H1 (cell line): ENCODE measurements at regions not wholly inside any gene's neighbourhood (a gene's known extent, or its start where the extent isn't known, plus 50 kb on each side); places are given as distances from the start of the nearest gene placed in this dataset.

Source experiments
- CTCF ChIA-PET: fragments of 300-600 bp; sonication (Branson Sonifier 250); formaldehyde crosslinking; loops from one replicate; lab custom pipeline; 2021; ENCODE audit not compliant: partially characterized antibody; lab: Charles Lee
- POLR2A ChIA-PET: fragments of 300-600 bp; sonication (Branson Sonifier 250); formaldehyde crosslinking; loops from one replicate; lab custom pipeline; 2021; ENCODE audit warnings: inconsistent platforms; ENCODE audit not compliant: partially characterized antibody; lab: Charles Lee
- DNase-seq, 2 experiments: peaks; one replicate each; pipeline versions ENCODE4 v3.0.0 to v3.0.0-alpha.2; 2010 to 2022; ENCODE audit warnings: low spot score in 2 of 2, low read depth in 1 of 2, mixed read lengths in 1 of 2
- FAIRE-seq: peaks from 2 replicates; lab custom pipeline; 2011; peaks lifted over from hg19 to GRCh38; lab: Jason Lieb, UNC
- H2AFZ ChIP-seq: 2 replicates; pipeline ENCODE4 v1.8.1; 2012; ENCODE audit warnings: low read length, inconsistent platforms
- H2AK5ac ChIP-seq: 2 replicates; pipeline ENCODE4 v1.6.1; 2013; ENCODE audit warnings: low read depth, low read length
- H2BK120ac ChIP-seq: replicated peaks from 2 replicates; pipeline ENCODE3; 2013; ENCODE audit warnings: low read depth, low read length, inconsistent platforms
- H2BK12ac ChIP-seq: 2 replicates; pipeline ENCODE4 v1.6.1; 2013; ENCODE audit warnings: low read depth, low read length
- H2BK15ac ChIP-seq: 2 replicates; pipeline ENCODE4 v1.6.1; 2013; ENCODE audit warnings: low read length
- H2BK20ac ChIP-seq: 2 replicates; pipeline ENCODE4 v1.6.1; 2013; ENCODE audit warnings: low read length
- H2BK5ac ChIP-seq: 2 replicates; pipeline ENCODE4 v1.6.1; 2013; ENCODE audit warnings: low read depth, low read length
- H3K14ac ChIP-seq: 2 replicates; pipeline ENCODE4 v1.6.1; 2013; ENCODE audit warnings: inconsistent platforms; ENCODE audit not compliant: insufficient read length
- H3K18ac ChIP-seq: 2 replicates; pipeline ENCODE4 v1.6.1; 2013; ENCODE audit warnings: low read length; ENCODE audit errors: extremely low read depth
- H3K23ac ChIP-seq: 2 replicates; pipeline ENCODE4 v1.6.1; 2013; ENCODE audit warnings: inconsistent platforms; ENCODE audit not compliant: insufficient read length
- H3K23me2 ChIP-seq: 2 replicates; pipeline ENCODE4 v1.6.1; 2013; ENCODE audit warnings: low read depth, low read length
- H3K27ac ChIP-seq: 2 replicates; pipeline ENCODE4 v1.6.1; 2011; ENCODE audit warnings: low read depth, low read length, inconsistent platforms
- H3K27me3 ChIP-seq, 4 experiments: replicated peaks in 1 of 4; 1 replicate in 1 of 4; 2 replicates in 3 of 4; pipeline versions ENCODE4 v1.6.1 to v1.8.1; 2011 to 2013; ENCODE audit warnings: low read length in 3 of 4, mild to moderate bottlenecking in 3 of 4, inconsistent platforms in 2 of 4, mixed read lengths in 2 of 4, moderate library complexity in 1 of 4; ENCODE audit not compliant: control insufficient read depth in 3 of 4, insufficient read depth in 3 of 4; ENCODE audit errors: extremely low read depth in 1 of 4
- H3K36me3 ChIP-seq, 4 experiments: 2 replicates each; pipeline versions ENCODE4 v1.6.1 to v1.8.1; 2011 to 2013; ENCODE audit warnings: mild to moderate bottlenecking in 4 of 4, low read length in 3 of 4, moderate library complexity in 2 of 4, control low read depth in 1 of 4, inconsistent platforms in 1 of 4; ENCODE audit not compliant: insufficient read depth in 4 of 4, control insufficient read depth in 2 of 4
- H3K4ac ChIP-seq: replicated peaks from 2 replicates; pipeline ENCODE3; 2013; ENCODE audit warnings: low read length, low read depth, mixed read lengths, inconsistent platforms; ENCODE audit not compliant: insufficient read length
- H3K4me1 ChIP-seq, 4 experiments: replicated peaks in 1 of 4; 1 replicate in 1 of 4; 2 replicates in 3 of 4; pipeline versions ENCODE4 v1.6.1 to v1.8.1; 2011 to 2013; ENCODE audit warnings: low read length in 3 of 4, inconsistent platforms in 2 of 4, mixed read lengths in 1 of 4; ENCODE audit not compliant: insufficient read depth in 4 of 4, control insufficient read depth in 3 of 4
- H3K4me2 ChIP-seq, 2 experiments: 2 replicates each; pipeline versions ENCODE4 v1.6.1 to v1.8.1; 2011 to 2013; ENCODE audit warnings: low read depth in 2 of 2, low read length in 2 of 2, control low read depth in 1 of 2, inconsistent platforms in 1 of 2, mild to moderate bottlenecking in 1 of 2; ENCODE audit not compliant: insufficient read depth in 1 of 2
- H3K4me3 ChIP-seq, 4 experiments: fragments of 200-600, 300-600 bp in 1 of 4; sonication (generic), shearing (Covaris generic), sonication (Bioruptor Twin) in 1 of 4; 2 replicates each; pipeline versions ENCODE4 v1.5.1 to v1.8.1; 2011 to 2016; ENCODE audit warnings: low read length in 4 of 4, low read depth in 3 of 4, control low read depth in 2 of 4, inconsistent platforms in 2 of 4, mild to moderate bottlenecking in 2 of 4, mixed read lengths in 1 of 4, moderate library complexity in 1 of 4; ENCODE audit not compliant: insufficient read depth in 2 of 4; ENCODE audit errors: extremely low read depth in 1 of 4
- H3K56ac ChIP-seq: replicated peaks from 2 replicates; pipeline ENCODE3; 2013; ENCODE audit warnings: low read depth, mild to moderate bottlenecking, mixed read lengths, low read length, inconsistent platforms; ENCODE audit not compliant: insufficient read length
- H3K79me1 ChIP-seq: 2 replicates; pipeline ENCODE4 v1.6.1; 2013; ENCODE audit warnings: low read depth, low read length, control low read depth
- H3K79me2 ChIP-seq, 2 experiments: 2 replicates each; pipeline versions ENCODE4 v1.6.1 to v1.8.1; 2012 to 2013; ENCODE audit warnings: low read length in 2 of 2, mild to moderate bottlenecking in 2 of 2, inconsistent platforms in 1 of 2; ENCODE audit not compliant: insufficient read depth in 2 of 2, control insufficient read depth in 1 of 2
- H3K9ac ChIP-seq, 4 experiments: replicated peaks in 1 of 4; 1 replicate in 1 of 4; 2 replicates in 3 of 4; pipeline versions ENCODE4 v1.6.1 to v1.8.1; 2011 to 2013; ENCODE audit warnings: low read depth in 3 of 4, low read length in 3 of 4, control low read depth in 2 of 4, mild to moderate bottlenecking in 2 of 4, moderate library complexity in 2 of 4, inconsistent platforms in 1 of 4; ENCODE audit errors: extremely low read depth in 1 of 4
- H3K9me3 ChIP-seq, 2 experiments: 2 replicates each; pipeline versions ENCODE4 v1.6.1 to v1.8.1; 2012 to 2013; ENCODE audit warnings: mild to moderate bottlenecking in 2 of 2, moderate library complexity in 2 of 2, control low read depth in 1 of 2, inconsistent platforms in 1 of 2, low read depth in 1 of 2, low read length in 1 of 2, mixed read lengths in 1 of 2; ENCODE audit not compliant: insufficient read depth in 2 of 2
- H4K20me1 ChIP-seq, 2 experiments: replicated peaks in 1 of 2; 2 replicates each; pipeline versions ENCODE3 to v1.8.1; 2011 to 2013; ENCODE audit warnings: inconsistent platforms in 2 of 2, low read length in 2 of 2, mild to moderate bottlenecking in 1 of 2; ENCODE audit not compliant: insufficient read depth in 2 of 2, control insufficient read depth in 1 of 2
- H4K5ac ChIP-seq: 2 replicates; pipeline ENCODE4 v1.6.1; 2013; ENCODE audit warnings: low read length, low read depth, mixed read lengths, inconsistent platforms; ENCODE audit not compliant: insufficient read length
- H4K8ac ChIP-seq: 2 replicates; pipeline ENCODE4 v1.8.0; 2013; ENCODE audit warnings: mild to moderate bottlenecking, moderate library complexity, low read length, inconsistent platforms; ENCODE audit not compliant: insufficient read depth; ENCODE audit errors: extremely low read depth
- H4K91ac ChIP-seq: replicated peaks from 2 replicates; pipeline ENCODE3; 2013; ENCODE audit warnings: low read length, mixed read lengths, inconsistent platforms; ENCODE audit not compliant: insufficient read length
- EGR1 ChIP-seq: IDR thresholded peaks from 2 replicates; pipeline ENCODE4 v1.6.1; 2011; ENCODE audit warnings: low read depth, low read length, borderline replicate concordance
- POLR2A ChIP-seq, 2 experiments: IDR thresholded peaks; 1 replicate in 1 of 2; 2 replicates in 1 of 2; pipeline ENCODE4 v1.6.1; 2011; ENCODE audit warnings: low read depth in 2 of 2, low read length in 2 of 2, mild to moderate bottlenecking in 2 of 2; ENCODE audit errors: control extremely low read depth in 1 of 2
- WGBS, 2 experiments: shearing (Covaris generic) in 1 of 2; methylation state at CpG; one replicate each; pipeline versions ENCODE4 v1.1.6 to v1.1.7; 2013 to 2015; ENCODE audit warnings: low lambda C conversion rate in 2 of 2, mixed read lengths in 2 of 2, inconsistent platforms in 1 of 2, low coverage in 1 of 2, missing lambda C conversion rate in 1 of 2; ENCODE audit not compliant: insufficient replicate concordance in 2 of 2, insufficient coverage in 1 of 2, insufficient read length in 1 of 2; ENCODE audit errors: extremely low coverage in 1 of 2, missing lambda C conversion rate in 1 of 2; 5-methylcytosine and 5-hydroxymethylcytosine counted together
- TF ChIP-seq, protein P1 (sequence below): IDR thresholded peaks from 2 replicates; pipeline ENCODE4 v1.6.1; 2011; ENCODE audit warnings: low read length, improper control_type of control experiment

DNA sequence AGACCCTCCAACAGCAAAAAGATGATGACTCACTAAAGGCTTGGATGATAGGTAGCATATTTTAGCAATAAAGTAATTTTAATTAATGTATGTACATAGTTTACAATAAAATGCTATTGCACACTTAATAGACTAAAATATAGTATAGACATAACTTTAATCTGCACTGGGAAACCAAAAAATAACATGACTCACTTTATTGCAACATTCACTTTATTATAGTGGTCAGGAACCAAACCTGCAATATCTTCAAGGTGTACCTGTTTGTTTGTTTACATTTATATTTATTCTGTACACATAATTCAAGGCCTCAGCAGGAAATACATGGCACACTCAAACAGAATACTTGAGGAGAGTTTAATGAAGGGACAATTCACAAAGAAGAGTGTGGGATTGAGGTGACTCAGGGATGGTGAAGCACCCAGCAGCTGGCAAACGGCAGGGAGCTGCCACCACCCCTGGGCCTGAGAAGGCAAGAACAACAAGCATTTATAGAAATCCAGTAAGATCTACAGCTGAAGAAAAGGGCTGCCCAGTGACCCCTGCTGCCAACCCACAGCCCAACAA lies 51.5 kb upstream of the POU2AF2 start:
- DNase-seq = no peak
- H3K23ac ChIP-seq = no peak overlapping the region
- H3K79me1 ChIP-seq = no peaks in the 10 kb centered on the region
- no peak overlapping the region for H3K56ac ChIP-seq
- H2BK120ac ChIP-seq = no peak overlapping the region
- no peak overlapping the region for H4K5ac ChIP-seq
- H3K9ac ChIP-seq = no peak overlapping the region
- H3K23me2 ChIP-seq = no peaks in the 10 kb centered on the region; the same call in 1 of the 2 replicates
- no peak overlapping the region for H4K91ac ChIP-seq
- no peaks in the 10 kb centered on the region for H3K79me2 ChIP-seq
- no peak overlapping the region for H2BK20ac ChIP-seq
- no peak overlapping the region for H3K14ac ChIP-seq
- 90% methylated on average over 1 of the region's 1 CpG; no CpG with 5 or more reads in 1 of the 2 experiments for WGBS, 2 experiments
- no peak overlapping the region for H2BK12ac ChIP-seq
- no peak overlapping the region for H2AFZ ChIP-seq
- H2AK5ac ChIP-seq = no peak overlapping the region
- no peak overlapping the region for H3K27ac ChIP-seq
- CTCF ChIA-PET = interaction anchor here (1.4 to 2.1 kb wide), 2 partner anchors 124 to 235 kb away, joined by 3 to 6 read pairs; no protein-coding TSS in a partner anchor
- no peak overlapping the region for H3K4me3 ChIP-seq
- no peaks in the 10 kb centered on the region for H3K9me3 ChIP-seq
- POLR2A ChIA-PET = no interaction called here
- no peak overlapping the region for H3K18ac ChIP-seq
- H3K4me2 ChIP-seq = no peak overlapping the region
- H3K4me1 ChIP-seq = no peaks in the 10 kb centered on the region
- H3K4ac ChIP-seq = no peak overlapping the region
- no peak overlapping the region for H2BK15ac ChIP-seq
- no peak for FAIRE-seq
- no peak overlapping the region for H4K8ac ChIP-seq
- no peak overlapping the region for H2BK5ac ChIP-seq
- no peaks in the 10 kb centered on the region for H3K27me3 ChIP-seq
- no peaks in the 10 kb centered on the region for H4K20me1 ChIP-seq
- TF ChIP-seq, protein P1, sequence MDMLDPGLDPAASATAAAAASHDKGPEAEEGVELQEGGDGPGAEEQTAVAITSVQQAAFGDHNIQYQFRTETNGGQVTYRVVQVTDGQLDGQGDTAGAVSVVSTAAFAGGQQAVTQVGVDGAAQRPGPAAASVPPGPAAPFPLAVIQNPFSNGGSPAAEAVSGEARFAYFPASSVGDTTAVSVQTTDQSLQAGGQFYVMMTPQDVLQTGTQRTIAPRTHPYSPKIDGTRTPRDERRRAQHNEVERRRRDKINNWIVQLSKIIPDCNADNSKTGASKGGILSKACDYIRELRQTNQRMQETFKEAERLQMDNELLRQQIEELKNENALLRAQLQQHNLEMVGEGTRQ = no peak
- TF ChIP-seq EGR1 (no peak), POLR2A (IDR thresholded peaks at IDR 0.05; ENCODE audit: control extremely low read depth in 1 of 2, low read depth in 2 of 2, low read length in 2 of 2) (no peak)
- TF ChIP-seq, all 59 proteins: peak for 0
- no peaks in the 10 kb centered on the region for H3K36me3 ChIP-seq
